ENCODE measurements at regions not wholly inside any gene's neighbourhood (a gene's known extent, or its start where the extent isn't known, plus 50 kb on each side); places are given as distances from the start of the nearest gene placed in this dataset.

- FAIRE-seq, result no peak
- no peak for DNase-seq (ENCODE audit: extremely low spot score, insufficient read length, low read depth)
These were observed 259.1 kb upstream of the ADAMTS5 start for GRCh38 chr21:27225940-27226339.

- no peak for FAIRE-seq
- no peak for DNase-seq (ENCODE audit: extremely low spot score, insufficient read length, low read depth)
These were observed 258.3 kb upstream of the ADAMTS5 start for GRCh38 chr21:27225151-27225550.

DNA sequence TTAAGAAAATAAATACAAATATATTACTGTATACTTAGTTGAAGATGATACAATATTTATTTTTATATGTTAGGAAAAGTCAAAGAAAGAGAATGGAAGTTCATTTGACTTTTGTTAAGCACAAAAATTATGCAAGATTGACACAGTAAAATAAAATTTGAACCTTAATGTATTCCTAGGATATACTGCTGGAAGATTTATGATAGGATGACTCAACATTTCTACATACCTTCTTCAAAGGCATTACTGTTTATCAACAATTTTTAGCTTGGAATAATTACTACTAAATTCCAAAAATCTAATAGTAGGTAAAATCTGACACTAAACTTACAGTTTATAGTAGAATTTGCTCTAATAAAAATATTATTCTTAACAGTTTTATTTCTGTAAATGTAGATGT lies 257.3 kb upstream of the ADAMTS5 start:
- DNase-seq (ENCODE audit: extremely low spot score, insufficient read length, low read depth) (no peak), FAIRE-seq (no peak)

GRCh38 chr21:27221077-27221476 lies 254.2 kb upstream of the ADAMTS5 start:
- FAIRE-seq, result no peak

GRCh38 chr21:27220416-27220815 lies 253.5 kb upstream of the ADAMTS5 start:
- FAIRE-seq, result no peak
- DNase-seq (ENCODE audit: extremely low spot score, insufficient read length, low read depth), result no peak

More at GRCh38 chr21:27221077-27221476, 254.2 kb upstream of the ADAMTS5 start:
- no peak for DNase-seq (ENCODE audit: extremely low spot score, insufficient read length, low read depth)

DNA sequence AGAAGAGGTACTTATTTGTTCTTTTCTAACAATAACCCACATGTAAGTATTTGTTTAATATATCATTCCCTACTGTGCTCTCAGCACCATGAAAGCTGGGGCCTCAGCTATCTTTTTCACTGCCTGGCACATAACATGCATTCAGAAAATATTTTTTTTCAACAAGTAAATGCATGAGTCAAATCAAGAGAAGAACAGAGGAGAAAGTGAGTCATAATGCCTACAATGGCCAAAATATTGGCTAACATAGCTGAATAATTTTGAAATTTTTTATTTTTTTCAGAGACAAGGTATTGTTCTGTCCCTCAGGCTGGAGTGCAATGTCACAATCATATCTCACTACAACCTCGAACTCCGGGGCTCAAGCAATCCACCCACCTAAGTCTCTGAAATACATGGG lies 252.2 kb upstream of the ADAMTS5 start:
- DNase-seq (ENCODE audit: extremely low spot score, insufficient read length, low read depth) (no peak), FAIRE-seq (no peak)

DNA sequence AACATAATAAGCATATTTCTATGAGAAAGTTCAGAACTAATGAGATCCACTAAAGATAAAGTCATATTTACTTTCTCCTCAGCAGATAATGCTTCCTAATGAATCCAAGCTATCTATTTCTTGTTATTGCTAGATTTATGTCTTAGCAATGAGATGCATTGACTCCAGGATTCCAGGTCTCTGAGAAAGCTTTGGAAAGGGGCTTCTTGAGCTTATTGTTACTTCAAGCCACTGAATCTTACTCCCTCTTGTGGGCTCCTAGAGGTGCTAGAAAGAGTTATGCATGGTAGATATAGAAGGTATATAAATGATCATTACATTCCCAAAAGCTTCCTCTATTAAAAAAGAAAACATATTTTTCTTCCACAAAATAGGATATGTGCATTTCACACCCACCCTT lies 246.4 kb upstream of the ADAMTS5 start:
- DNase-seq (ENCODE audit: extremely low spot score, insufficient read length, low read depth) (no peak), FAIRE-seq (no peak)

GRCh38 chr21:27212441-27212840 lies 245.6 kb upstream of the ADAMTS5 start:
- DNase-seq (ENCODE audit: extremely low spot score, insufficient read length, low read depth), result no peak
- no peak for FAIRE-seq

DNA sequence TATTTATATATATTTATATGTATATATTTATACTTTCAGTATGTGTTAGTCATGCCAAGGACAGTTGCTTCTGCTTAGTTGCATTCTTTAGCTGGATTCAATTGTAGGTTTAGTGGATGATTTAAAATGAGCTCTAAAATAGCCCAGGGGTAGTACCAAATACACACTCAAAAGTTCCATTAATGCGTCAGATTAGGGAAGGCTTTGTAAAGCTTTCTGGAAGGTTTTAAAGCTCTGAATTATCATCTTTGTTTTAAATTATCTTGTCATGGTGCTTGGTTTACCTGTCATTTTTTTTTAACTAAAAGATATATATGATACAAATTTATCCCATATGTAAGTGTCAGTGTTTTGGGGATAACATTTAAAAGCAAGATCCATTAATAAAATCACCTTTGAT lies 242.7 kb upstream of the ADAMTS5 start:
- no peak for FAIRE-seq
- DNase-seq (ENCODE audit: extremely low spot score, insufficient read length, low read depth), result no peak

DNA sequence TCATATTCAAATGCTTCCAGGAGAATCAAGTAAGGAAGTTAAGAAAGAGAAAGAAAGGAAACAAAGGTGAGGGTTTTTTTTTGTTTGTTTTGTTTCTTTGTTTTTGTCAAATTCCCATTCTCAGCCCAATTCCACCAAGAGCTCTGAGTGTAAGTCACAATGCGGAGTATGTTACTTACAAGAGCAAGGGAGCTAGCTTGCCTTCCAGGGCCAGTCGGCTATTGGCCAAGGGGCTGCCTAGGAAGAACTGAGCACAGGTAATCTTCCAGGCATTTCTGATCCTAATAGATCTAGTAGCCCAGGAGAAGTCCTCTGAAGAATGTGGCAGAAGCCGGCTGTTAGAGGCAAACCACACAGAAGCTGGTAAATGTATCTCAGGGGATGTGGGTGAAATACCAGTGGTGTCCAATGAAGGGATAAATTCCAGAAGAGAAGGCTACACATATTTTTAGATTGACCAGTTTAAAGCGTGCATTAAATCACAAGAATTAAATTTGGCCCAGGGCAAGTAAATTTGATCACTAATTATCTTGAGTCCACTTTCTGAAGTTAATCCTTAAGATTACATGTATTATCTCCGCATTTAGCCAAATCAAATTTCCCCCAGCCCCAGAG lies 239.6 kb upstream of the ADAMTS5 start:
- FAIRE-seq, result no peak
- DNase-seq (ENCODE audit: extremely low spot score, insufficient read length, low read depth), result no peak

DNA sequence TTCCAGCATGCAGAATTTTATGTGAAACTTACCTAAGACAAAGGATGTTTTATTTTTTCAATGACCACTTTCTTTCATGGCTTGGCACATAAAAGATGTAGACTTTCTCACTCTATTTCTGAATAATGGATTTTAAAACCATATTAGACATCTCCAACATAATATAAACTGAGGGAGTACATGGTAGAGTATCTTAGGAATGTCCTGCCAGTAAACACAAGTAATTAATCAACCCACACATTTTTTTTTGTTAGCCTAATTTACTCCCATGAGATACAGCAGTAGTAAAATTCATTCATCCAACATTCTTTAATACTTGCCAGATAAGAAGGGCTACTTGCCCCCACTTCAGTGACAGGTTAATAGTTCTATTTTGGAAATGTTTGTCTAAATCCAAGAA lies 235.4 kb upstream of the ADAMTS5 start:
- FAIRE-seq (no peak), DNase-seq (ENCODE audit: extremely low spot score, insufficient read length, low read depth) (no peak)

GRCh38 chr21:27201197-27201596 lies 234.3 kb upstream of the ADAMTS5 start:
- FAIRE-seq, result no peak
- DNase-seq (ENCODE audit: extremely low spot score, insufficient read length, low read depth), result no peak

DNA sequence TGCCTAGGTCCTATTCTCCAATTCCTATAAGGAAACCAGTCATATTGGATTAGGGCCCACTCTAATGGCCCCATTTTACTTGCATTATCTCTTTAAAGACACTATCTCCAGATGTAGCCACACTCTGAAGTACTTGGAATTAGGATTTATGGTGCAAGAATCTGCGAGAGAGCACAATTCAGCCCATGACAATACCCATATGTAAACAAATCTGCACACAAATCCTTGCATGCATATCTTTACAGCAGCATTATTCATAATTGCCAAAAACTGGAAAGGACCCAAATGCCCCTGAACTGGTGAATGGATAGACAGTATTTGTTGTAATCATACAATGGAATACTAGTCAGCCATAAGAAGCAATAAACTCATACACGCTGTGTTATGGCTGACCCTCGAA lies 229.8 kb upstream of the ADAMTS5 start:
- FAIRE-seq, result no peak
- DNase-seq (ENCODE audit: extremely low spot score, insufficient read length, low read depth), result no peak

- FAIRE-seq (no peak), DNase-seq (ENCODE audit: extremely low spot score, insufficient read length, low read depth) (no peak)
These were observed 225.5 kb upstream of the ADAMTS5 start for GRCh38 chr21:27192281-27192949.

GRCh38 chr21:27190601-27191000 lies 223.7 kb upstream of the ADAMTS5 start:
- DNase-seq (ENCODE audit: extremely low spot score, insufficient read length, low read depth) (no peak), FAIRE-seq (no peak)

- FAIRE-seq (no peak), DNase-seq (ENCODE audit: extremely low spot score, insufficient read length, low read depth) (no peak)
These were observed 223.0 kb upstream of the ADAMTS5 start for GRCh38 chr21:27189870-27190269.

DNA sequence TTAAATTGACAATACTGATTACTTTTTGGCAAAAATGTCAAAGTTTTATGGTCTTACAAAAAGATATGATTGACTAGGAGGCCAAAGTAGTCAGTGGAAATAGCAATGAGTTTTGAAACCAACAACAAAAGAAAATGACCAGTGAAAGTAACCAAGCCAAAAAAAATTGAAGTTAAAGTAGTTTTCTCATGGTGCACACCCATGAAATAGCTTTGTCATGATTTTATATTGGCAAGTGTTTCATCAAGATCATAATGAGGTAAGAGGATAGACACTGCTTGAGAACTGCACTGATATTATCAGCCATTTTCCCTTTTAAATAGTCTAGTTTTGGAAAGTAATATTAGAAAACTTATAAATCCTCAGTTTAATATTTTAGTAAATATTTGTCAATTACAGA lies 206.2 kb upstream of the ADAMTS5 start:
- FAIRE-seq, result no peak
- DNase-seq (ENCODE audit: extremely low spot score, insufficient read length, low read depth), result no peak

GRCh38 chr21:27171707-27172106 lies 204.8 kb upstream of the ADAMTS5 start:
- FAIRE-seq (no peak), DNase-seq (ENCODE audit: extremely low spot score, insufficient read length, low read depth) (no peak)

DNA sequence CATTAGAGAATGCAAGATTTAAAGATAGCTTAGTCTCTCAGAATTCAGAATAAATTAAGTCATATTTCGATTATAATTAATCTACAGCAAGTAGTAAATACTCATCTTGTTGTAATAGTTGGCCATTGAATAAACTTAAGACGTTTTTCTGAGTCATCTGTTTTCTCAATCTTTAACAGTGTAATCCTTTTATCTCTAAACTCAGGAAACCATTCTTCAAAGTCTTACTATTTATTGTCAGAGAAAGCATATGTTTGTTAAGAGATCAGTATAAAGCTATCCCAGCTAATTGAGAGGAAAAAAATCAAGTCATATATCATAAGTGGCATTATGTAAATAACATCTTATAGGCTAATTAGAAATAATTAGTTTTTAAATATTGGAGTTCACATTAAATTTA lies 201.2 kb upstream of the ADAMTS5 start:
- DNase-seq (ENCODE audit: extremely low spot score, insufficient read length, low read depth) (no peak), FAIRE-seq (no peak)

GRCh38 chr21:27164208-27165177 lies 197.6 kb upstream of the ADAMTS5 start:
- FAIRE-seq (no peak), DNase-seq (ENCODE audit: extremely low spot score, insufficient read length, low read depth) (no peak)

- FAIRE-seq, result no peak
- DNase-seq (ENCODE audit: extremely low spot score, insufficient read length, low read depth), result no peak
These were observed 192.1 kb upstream of the ADAMTS5 start for GRCh38 chr21:27158967-27159366.

Data from GM18507 (cell line).